C1 segment of cervical spinal cord (tissue), 14 donors: ENCODE measurements at regions not wholly inside any gene's neighbourhood (a gene's known extent, or its start where the extent isn't known, plus 50 kb on each side); places are given as distances from the start of the nearest gene placed in this dataset.

ENCODE experiments used
- DNase-seq, 14 donors: peaks; one replicate each; lab custom pipeline; 2025; lab: John Stamatoyannopoulos, UW

GRCh38 chr3:161156936-161157335 is 51.8 kb upstream of the B3GALNT1 start:
- no peak for DNase-seq

- DNase-seq, result no peak
Measured at GRCh38 chr3:161161603-161162002, 56.5 kb upstream of the B3GALNT1 start.

- DNase-seq, result no peak
Measured at GRCh38 chr3:161163297-161163696, 57.8 kb upstream of the NMD3 start.

GRCh38 chr3:161166051-161166450 is 55.1 kb upstream of the NMD3 start:
- no peak for DNase-seq

- DNase-seq, result peak in 2 of 14 donors; percentile 7 to 26
Measured at GRCh38 chr3:161171113-161171512, 50.0 kb upstream of the NMD3 start.
